Astrocyte of the spinal cord (primary cell): ENCODE measurements at regions not wholly inside any gene's neighbourhood (a gene's known extent, or its start where the extent isn't known, plus 50 kb on each side); places are given as distances from the start of the nearest gene placed in this dataset.

Experiments used
- DNase-seq: peaks from one replicate; pipeline ENCODE4 v3.0.0; 2011; ENCODE audit warnings: low read depth, low spot score
- H3K4me3 ChIP-seq: 2 replicates; pipeline ENCODE4 v1.5.1; 2011; ENCODE audit warnings: low read depth, mild to moderate bottlenecking, low read length, moderate library complexity
- CTCF ChIP-seq: IDR thresholded peaks from 2 replicates; pipeline ENCODE4 v1.5.1; 2012; ENCODE audit warnings: low read depth, mild to moderate bottlenecking, low read length, inconsistent platforms
- in situ Hi-C: cut with HindIII; loops from 2 replicates; pipeline ENCODE4 v1.10.0; 2017; ENCODE audit warnings: low sequenced_read_pairs

- no peak for TF ChIP-seq CTCF
- in situ Hi-C loops = no loop called here
- DNase-seq = no peak
- H3K4me3 ChIP-seq = no peak overlapping the region
Observed at GRCh38 chr16:5541356-5541755, 443.8 kb upstream of the EEF2KMT start.

- TF ChIP-seq CTCF = no peak
- in situ Hi-C loops = no loop called here
- no peak overlapping the region for H3K4me3 ChIP-seq
- DNase-seq = no peak
Observed at GRCh38 chr16:5537347-5537746, 439.8 kb upstream of the EEF2KMT start.

- no peak for TF ChIP-seq CTCF
- no peak overlapping the region for H3K4me3 ChIP-seq
- in situ Hi-C loops = no loop called here
Observed at GRCh38 chr16:5533321-5533888, 435.8 kb upstream of the EEF2KMT start.

GRCh38 chr16:5527817-5528216 is 430.2 kb upstream of the EEF2KMT start:
- TF ChIP-seq CTCF = no peak
- in situ Hi-C loops = no loop called here
- H3K4me3 ChIP-seq = no peak overlapping the region
- DNase-seq = no peak

More at GRCh38 chr16:5533321-5533888, 435.8 kb upstream of the EEF2KMT start:
- no peak for DNase-seq

- DNase-seq = no peak
- in situ Hi-C loops = no loop called here
- no peak overlapping the region for H3K4me3 ChIP-seq
- no peak for TF ChIP-seq CTCF
Observed at GRCh38 chr16:5526826-5527225, 429.2 kb upstream of the EEF2KMT start.

GRCh38 chr16:5523829-5524228 is 426.2 kb upstream of the EEF2KMT start:
- in situ Hi-C loops = no loop called here
- no peak for TF ChIP-seq CTCF
- H3K4me3 ChIP-seq = no peak overlapping the region
- no peak for DNase-seq

- in situ Hi-C loops = no loop called here
- DNase-seq = no peak
- no peak for TF ChIP-seq CTCF
- no peak overlapping the region for H3K4me3 ChIP-seq
Observed at GRCh38 chr16:5516115-5516514, 418.5 kb upstream of the EEF2KMT start.
